ENCODE measurements at regions not wholly inside any gene's neighbourhood (a gene's known extent, or its start where the extent isn't known, plus 50 kb on each side); places are given as distances from the start of the nearest gene placed in this dataset.

GRCh38 chr1:98315309-98315708, 346.2 kb upstream of the SNX7 start:
- Histone ChIP-seq H3K4me1 (ENCODE audit: control insufficient read depth, insufficient read depth, low read length) (no peaks in the 10 kb centered on the region), H3K36me3 (ENCODE audit: control insufficient read depth, insufficient read depth, low read length) (no peaks in the 10 kb centered on the region), H3K9ac (ENCODE audit: low read length) (no peak overlapping the region), H3K4me3 (ENCODE audit: low read length) (no peak overlapping the region), H3K27me3 (ENCODE audit: control insufficient read depth, insufficient read depth, low read length) (no peaks in the 10 kb centered on the region), H3K27ac (ENCODE audit: low read depth, low read length) (no peak overlapping the region)

GRCh38 chr1:98314601-98315000, 346.9 kb upstream of the SNX7 start:
- H3K4me3 ChIP-seq (ENCODE audit: low read length), result no peak overlapping the region
- no peaks in the 10 kb centered on the region for H3K27me3 ChIP-seq (ENCODE audit: control insufficient read depth, insufficient read depth, low read length)
- no peak overlapping the region for H3K27ac ChIP-seq (ENCODE audit: low read depth, low read length)
- H3K36me3 ChIP-seq (ENCODE audit: control insufficient read depth, insufficient read depth, low read length), result no peaks in the 10 kb centered on the region
- H3K4me1 ChIP-seq (ENCODE audit: control insufficient read depth, insufficient read depth, low read length), result no peaks in the 10 kb centered on the region
- no peak overlapping the region for H3K9ac ChIP-seq (ENCODE audit: low read length)

DNA sequence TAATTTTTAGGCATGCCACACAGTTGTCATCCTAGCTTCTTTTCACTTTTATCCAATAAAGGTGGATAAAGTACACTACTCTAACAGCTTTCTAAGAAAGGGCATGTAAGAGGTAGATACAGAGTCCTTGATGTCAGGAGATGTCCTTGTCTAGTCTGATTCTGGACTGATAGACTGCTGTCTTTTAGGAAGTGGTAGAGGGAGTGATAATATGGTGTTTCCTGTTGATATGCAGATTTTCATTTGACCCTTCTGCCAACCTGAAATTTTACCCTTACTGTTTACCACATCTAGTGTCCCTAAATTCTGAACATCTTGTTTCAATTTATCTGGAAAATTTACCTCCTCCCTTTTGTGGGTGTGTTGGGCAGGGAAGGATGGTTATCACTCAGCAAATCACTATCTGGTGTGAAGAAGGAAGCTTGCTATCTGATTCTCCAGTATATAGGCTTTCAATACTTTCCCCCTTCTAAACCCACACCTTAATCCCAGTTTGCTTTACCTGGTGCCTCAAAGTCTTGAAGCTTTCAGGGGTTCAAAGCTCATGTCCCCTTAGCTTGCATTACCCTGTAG, 354.9 kb upstream of the SNX7 start:
- Histone ChIP-seq H3K4me1 (ENCODE audit: control insufficient read depth, insufficient read depth, low read length) (no peaks in the 10 kb centered on the region), H3K4me3 (ENCODE audit: low read length) (no peak overlapping the region), H3K36me3 (ENCODE audit: control insufficient read depth, insufficient read depth, low read length) (no peaks in the 10 kb centered on the region), H3K27ac (ENCODE audit: low read depth, low read length) (no peak overlapping the region), H3K9ac (ENCODE audit: low read length) (no peak overlapping the region), H3K27me3 (ENCODE audit: control insufficient read depth, insufficient read depth, low read length) (no peaks in the 10 kb centered on the region)

DNA sequence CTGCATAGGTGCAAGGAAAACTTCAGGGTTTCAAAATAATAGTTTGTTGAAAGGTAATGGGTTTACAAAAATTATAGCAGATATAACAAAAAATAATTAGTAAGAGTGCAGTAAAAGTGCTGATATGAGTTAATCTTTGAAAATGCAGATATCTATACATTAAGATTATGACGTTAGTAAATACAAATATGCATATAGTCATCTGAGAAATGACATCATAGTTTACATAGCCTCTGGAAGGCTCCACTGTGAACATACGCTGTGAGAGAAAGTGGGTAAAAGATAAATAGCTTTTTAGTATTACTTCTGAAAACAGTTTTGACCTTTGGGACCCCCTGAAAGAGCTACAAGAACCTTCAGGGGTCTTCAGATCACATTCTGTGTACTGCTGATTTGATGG, 356.2 kb upstream of the SNX7 start:
- Histone ChIP-seq H3K36me3 (ENCODE audit: control insufficient read depth, insufficient read depth, low read length) (no peaks in the 10 kb centered on the region), H3K4me1 (ENCODE audit: control insufficient read depth, insufficient read depth, low read length) (no peaks in the 10 kb centered on the region), H3K27ac (ENCODE audit: low read depth, low read length) (no peak overlapping the region), H3K27me3 (ENCODE audit: control insufficient read depth, insufficient read depth, low read length) (no peaks in the 10 kb centered on the region), H3K9ac (ENCODE audit: low read length) (no peak overlapping the region), H3K4me3 (ENCODE audit: low read length) (no peak overlapping the region)

- H3K9ac ChIP-seq (ENCODE audit: low read length), result no peak overlapping the region
- H3K27me3 ChIP-seq (ENCODE audit: control insufficient read depth, insufficient read depth, low read length), result no peaks in the 10 kb centered on the region
- no peak overlapping the region for H3K4me3 ChIP-seq (ENCODE audit: low read length)
- no peaks in the 10 kb centered on the region for H3K36me3 ChIP-seq (ENCODE audit: control insufficient read depth, insufficient read depth, low read length)
- no peaks in the 10 kb centered on the region for H3K4me1 ChIP-seq (ENCODE audit: control insufficient read depth, insufficient read depth, low read length)
- H3K27ac ChIP-seq (ENCODE audit: low read depth, low read length), result no peak overlapping the region
Observed at GRCh38 chr1:98304888-98305287, 356.6 kb upstream of the SNX7 start.

GRCh38 chr1:98299861-98300260, 361.7 kb upstream of the SNX7 start:
- Histone ChIP-seq H3K4me1 (ENCODE audit: control insufficient read depth, insufficient read depth, low read length) (no peaks in the 10 kb centered on the region), H3K27me3 (ENCODE audit: control insufficient read depth, insufficient read depth, low read length) (no peaks in the 10 kb centered on the region), H3K4me3 (ENCODE audit: low read length) (no peak overlapping the region), H3K9ac (ENCODE audit: low read length) (no peak overlapping the region), H3K27ac (ENCODE audit: low read depth, low read length) (no peak overlapping the region), H3K36me3 (ENCODE audit: control insufficient read depth, insufficient read depth, low read length) (no peaks in the 10 kb centered on the region)

DNA sequence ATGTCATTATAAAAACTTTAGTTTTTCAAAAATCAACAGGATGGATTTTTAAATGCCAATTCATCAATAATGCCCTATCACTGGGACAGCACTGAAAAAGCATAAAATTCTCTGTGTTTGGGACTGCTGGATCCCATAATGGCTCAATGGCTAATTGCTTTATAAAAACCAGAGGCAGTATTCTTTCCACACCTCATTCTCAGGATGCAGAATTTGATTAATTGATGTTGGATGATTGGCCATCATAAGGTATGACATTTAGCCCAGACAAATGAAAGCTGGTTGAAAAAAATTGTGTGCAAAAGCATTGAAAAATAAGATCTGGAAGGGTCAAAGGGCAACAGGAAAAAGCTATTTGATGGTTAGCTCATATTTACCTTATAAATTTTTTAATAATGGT, 362.2 kb upstream of the SNX7 start:
- no peak overlapping the region for H3K9ac ChIP-seq (ENCODE audit: low read length)
- no peak overlapping the region for H3K27ac ChIP-seq (ENCODE audit: low read depth, low read length)
- no peaks in the 10 kb centered on the region for H3K36me3 ChIP-seq (ENCODE audit: control insufficient read depth, insufficient read depth, low read length)
- H3K27me3 ChIP-seq (ENCODE audit: control insufficient read depth, insufficient read depth, low read length), result no peaks in the 10 kb centered on the region
- H3K4me1 ChIP-seq (ENCODE audit: control insufficient read depth, insufficient read depth, low read length), result no peaks in the 10 kb centered on the region
- no peak overlapping the region for H3K4me3 ChIP-seq (ENCODE audit: low read length)

DNA sequence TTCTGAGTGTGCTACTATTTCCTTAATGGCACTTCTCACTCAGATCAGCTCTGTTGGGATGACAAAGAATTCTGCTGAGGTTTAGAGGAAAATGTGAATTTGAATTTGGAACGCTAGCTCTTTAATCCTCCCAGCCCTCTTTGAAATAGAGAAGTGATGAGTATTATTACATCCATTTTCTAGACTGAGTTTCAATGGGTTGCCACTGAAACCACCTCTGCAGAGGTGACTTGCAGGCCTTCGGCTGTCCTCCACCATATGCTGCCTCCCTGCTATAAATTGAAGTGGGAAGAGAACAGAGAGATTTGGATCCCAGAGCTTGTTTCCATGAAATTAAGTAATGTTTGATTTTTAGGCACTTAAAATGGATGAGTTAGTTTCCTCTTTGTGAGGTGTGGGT, 363.2 kb upstream of the SNX7 start:
- Histone ChIP-seq H3K4me1 (ENCODE audit: control insufficient read depth, insufficient read depth, low read length) (no peaks in the 10 kb centered on the region), H3K4me3 (ENCODE audit: low read length) (no peak overlapping the region), H3K9ac (ENCODE audit: low read length) (no peak overlapping the region), H3K27me3 (ENCODE audit: control insufficient read depth, insufficient read depth, low read length) (no peaks in the 10 kb centered on the region), H3K27ac (ENCODE audit: low read depth, low read length) (no peak overlapping the region), H3K36me3 (ENCODE audit: control insufficient read depth, insufficient read depth, low read length) (no peaks in the 10 kb centered on the region)

- Histone ChIP-seq H3K27ac (ENCODE audit: low read depth, low read length) (no peak overlapping the region), H3K4me3 (ENCODE audit: low read length) (no peak overlapping the region)
Observed at GRCh38 chr1:98296681-98297080, 364.8 kb upstream of the SNX7 start.

GRCh38 chr1:98294127-98294526, 367.4 kb upstream of the SNX7 start:
- no peaks in the 10 kb centered on the region for H3K27me3 ChIP-seq (ENCODE audit: control insufficient read depth, insufficient read depth, low read length)
- no peak overlapping the region for H3K27ac ChIP-seq (ENCODE audit: low read depth, low read length)
- no peaks in the 10 kb centered on the region for H3K36me3 ChIP-seq (ENCODE audit: control insufficient read depth, insufficient read depth, low read length)
- H3K4me3 ChIP-seq (ENCODE audit: low read length), result no peak overlapping the region
- H3K4me1 ChIP-seq (ENCODE audit: control insufficient read depth, insufficient read depth, low read length), result no peaks in the 10 kb centered on the region
- H3K9ac ChIP-seq (ENCODE audit: low read length), result no peak overlapping the region

More at GRCh38 chr1:98296681-98297080, 364.8 kb upstream of the SNX7 start:
- H3K27me3 ChIP-seq (ENCODE audit: control insufficient read depth, insufficient read depth, low read length), result no peaks in the 10 kb centered on the region
- H3K36me3 ChIP-seq (ENCODE audit: control insufficient read depth, insufficient read depth, low read length), result no peaks in the 10 kb centered on the region
- H3K4me1 ChIP-seq (ENCODE audit: control insufficient read depth, insufficient read depth, low read length), result no peaks in the 10 kb centered on the region
- H3K9ac ChIP-seq (ENCODE audit: low read length), result no peak overlapping the region

GRCh38 chr1:98292994-98293393, 368.5 kb upstream of the SNX7 start:
- no peaks in the 10 kb centered on the region for H3K4me1 ChIP-seq (ENCODE audit: control insufficient read depth, insufficient read depth, low read length)
- no peak overlapping the region for H3K27ac ChIP-seq (ENCODE audit: low read depth, low read length)
- no peaks in the 10 kb centered on the region for H3K36me3 ChIP-seq (ENCODE audit: control insufficient read depth, insufficient read depth, low read length)
- H3K27me3 ChIP-seq (ENCODE audit: control insufficient read depth, insufficient read depth, low read length), result no peaks in the 10 kb centered on the region
- H3K4me3 ChIP-seq (ENCODE audit: low read length), result no peak overlapping the region
- no peak overlapping the region for H3K9ac ChIP-seq (ENCODE audit: low read length)

DNA sequence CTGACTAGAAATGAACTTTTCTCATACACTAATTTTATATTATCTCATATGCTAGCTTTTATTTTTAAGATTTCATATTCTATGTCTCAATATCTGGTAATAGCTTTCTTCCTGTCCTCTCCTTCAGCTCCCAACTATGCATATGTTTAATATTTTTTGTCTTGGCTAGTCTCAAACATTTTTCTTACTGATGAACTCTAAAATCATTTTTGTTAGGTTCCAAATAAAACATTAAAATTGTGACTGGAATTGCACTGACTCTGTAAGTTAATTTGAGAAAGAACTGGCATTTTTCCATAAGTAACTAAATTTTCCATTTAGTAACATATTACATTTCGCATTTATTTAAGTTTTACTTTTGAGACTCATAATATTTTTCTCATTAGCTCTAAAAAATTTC, 368.5 kb upstream of the DPYD start:
- H3K27me3 ChIP-seq (ENCODE audit: control insufficient read depth, insufficient read depth, low read length), result no peaks in the 10 kb centered on the region
- no peaks in the 10 kb centered on the region for H3K4me1 ChIP-seq (ENCODE audit: control insufficient read depth, insufficient read depth, low read length)
- H3K27ac ChIP-seq (ENCODE audit: low read depth, low read length), result no peak overlapping the region
- H3K9ac ChIP-seq (ENCODE audit: low read length), result no peak overlapping the region
- H3K36me3 ChIP-seq (ENCODE audit: control insufficient read depth, insufficient read depth, low read length), result no peaks in the 10 kb centered on the region
- no peak overlapping the region for H3K4me3 ChIP-seq (ENCODE audit: low read length)

- Histone ChIP-seq H3K36me3 (ENCODE audit: control insufficient read depth, insufficient read depth, low read length) (no peaks in the 10 kb centered on the region), H3K9ac (ENCODE audit: low read length) (no peak overlapping the region)
Observed at GRCh38 chr1:98288494-98288893, 367.7 kb upstream of the DPYD start.

More at GRCh38 chr1:98288494-98288893, 367.7 kb upstream of the DPYD start:
- no peaks in the 10 kb centered on the region for H3K27me3 ChIP-seq (ENCODE audit: control insufficient read depth, insufficient read depth, low read length)
- H3K4me3 ChIP-seq (ENCODE audit: low read length), result no peak overlapping the region
- no peak overlapping the region for H3K27ac ChIP-seq (ENCODE audit: low read depth, low read length)
- H3K4me1 ChIP-seq (ENCODE audit: control insufficient read depth, insufficient read depth, low read length), result no peaks in the 10 kb centered on the region
